OCI-LY7 (cell line): ENCODE measurements at regions not wholly inside any gene's neighbourhood (a gene's known extent, or its start where the extent isn't known, plus 50 kb on each side); places are given as distances from the start of the nearest gene placed in this dataset.

Experiments used
- EZH2phosphoT487 ChIP-seq: fragments of 200-600 bp; sonication (generic); IDR thresholded peaks from 2 replicates; pipeline ENCODE4 v1.6.1; 2018; ENCODE audit warnings: low read depth, borderline replicate concordance, mild to moderate bottlenecking, mixed run types, antibody characterized with exemption, low read length, moderate library complexity, mixed read lengths
- TF ChIP-seq, protein P1 (sequence below): fragments of 200-600 bp; sonication (generic); conservative IDR thresholded peaks from 2 replicates; pipeline ENCODE4 v1.5.1; 2014; ENCODE audit warnings: mild to moderate bottlenecking, antibody characterized with exemption, low read length, moderate library complexity, mixed read lengths

GRCh38 chr1:74908131-74908530, 175.2 kb downstream of the TYW3 start:
- TF ChIP-seq, protein P1, sequence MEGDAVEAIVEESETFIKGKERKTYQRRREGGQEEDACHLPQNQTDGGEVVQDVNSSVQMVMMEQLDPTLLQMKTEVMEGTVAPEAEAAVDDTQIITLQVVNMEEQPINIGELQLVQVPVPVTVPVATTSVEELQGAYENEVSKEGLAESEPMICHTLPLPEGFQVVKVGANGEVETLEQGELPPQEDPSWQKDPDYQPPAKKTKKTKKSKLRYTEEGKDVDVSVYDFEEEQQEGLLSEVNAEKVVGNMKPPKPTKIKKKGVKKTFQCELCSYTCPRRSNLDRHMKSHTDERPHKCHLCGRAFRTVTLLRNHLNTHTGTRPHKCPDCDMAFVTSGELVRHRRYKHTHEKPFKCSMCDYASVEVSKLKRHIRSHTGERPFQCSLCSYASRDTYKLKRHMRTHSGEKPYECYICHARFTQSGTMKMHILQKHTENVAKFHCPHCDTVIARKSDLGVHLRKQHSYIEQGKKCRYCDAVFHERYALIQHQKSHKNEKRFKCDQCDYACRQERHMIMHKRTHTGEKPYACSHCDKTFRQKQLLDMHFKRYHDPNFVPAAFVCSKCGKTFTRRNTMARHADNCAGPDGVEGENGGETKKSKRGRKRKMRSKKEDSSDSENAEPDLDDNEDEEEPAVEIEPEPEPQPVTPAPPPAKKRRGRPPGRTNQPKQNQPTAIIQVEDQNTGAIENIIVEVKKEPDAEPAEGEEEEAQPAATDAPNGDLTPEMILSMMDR = no peak
- no peak for TF ChIP-seq EZH2phosphoT487
